Activated gamma-delta T cell (primary cell): ENCODE measurements at regions not wholly inside any gene's neighbourhood (a gene's known extent, or its start where the extent isn't known, plus 50 kb on each side); places are given as distances from the start of the nearest gene placed in this dataset.
"Not testable (repeated sequence)": the region's sequence is repeated elsewhere in the genome, so short reads cannot be mapped to it uniquely, and the experiment has no call there.

Experiments used
- DNase-seq: peaks from one replicate; lab custom pipeline; 2025; lab: John Stamatoyannopoulos, UW

GRCh38 chrX:131219271-131219670 lies 69.8 kb downstream of the IGSF1 start:
- DNase-seq = no peak

DNA sequence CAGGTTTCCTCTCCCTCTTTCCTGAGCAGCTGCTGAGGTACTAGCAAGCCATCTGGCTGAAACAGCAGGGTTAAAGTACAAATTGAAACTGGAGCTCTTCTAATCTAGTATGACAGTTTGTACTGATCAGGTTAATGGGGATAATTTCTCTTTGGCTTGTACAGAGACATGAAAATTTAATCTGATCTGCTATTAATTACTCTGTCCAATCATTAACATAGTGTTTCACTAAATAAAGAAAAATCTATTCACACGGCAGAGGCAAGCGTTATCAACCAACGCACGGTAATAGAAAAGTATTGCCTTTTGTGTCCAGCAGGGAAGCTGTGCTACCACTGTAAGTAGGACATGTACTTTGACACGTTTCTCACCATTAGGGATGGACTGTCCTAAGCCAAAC lies 71.1 kb downstream of the IGSF1 start:
- no peak for DNase-seq

DNA sequence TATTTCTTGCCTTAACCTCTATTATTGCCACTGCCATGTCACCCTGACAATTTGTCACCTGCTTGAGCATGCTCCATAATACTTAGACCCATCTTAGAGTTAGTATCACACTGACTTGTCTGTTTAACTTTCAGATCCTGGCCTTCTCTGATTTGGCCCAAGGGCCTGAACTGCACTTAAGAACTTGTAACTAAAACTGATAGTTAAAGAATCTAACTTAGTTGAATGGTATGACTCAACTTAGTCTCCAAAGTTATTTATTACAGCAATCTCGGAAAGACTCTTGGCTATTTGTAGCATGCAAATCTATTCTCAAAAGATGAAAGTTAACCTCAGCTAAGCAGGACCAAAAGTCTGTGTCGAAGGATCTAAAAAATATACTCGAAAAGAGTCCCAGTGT lies 72.3 kb downstream of the IGSF1 start:
- no peak for DNase-seq

DNA sequence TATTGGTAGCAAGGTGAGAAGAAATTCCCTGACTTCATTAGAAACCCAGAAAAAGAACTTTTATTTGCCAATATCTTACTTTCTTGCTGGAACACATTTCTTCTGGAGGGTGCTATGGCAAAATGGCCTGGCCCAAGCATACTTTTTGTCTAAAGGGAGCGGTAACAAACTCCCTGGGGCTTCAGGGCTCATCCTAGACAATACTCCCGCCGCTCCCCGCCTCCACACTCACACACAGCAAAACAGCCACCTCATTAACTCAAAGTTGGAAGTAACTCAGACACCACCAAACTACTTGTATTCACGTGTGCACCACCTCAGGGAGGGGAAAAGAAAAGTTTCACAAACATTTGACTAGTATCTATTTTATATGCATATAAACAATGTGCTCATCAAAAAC lies 75.7 kb downstream of the IGSF1 start:
- no peak for DNase-seq

GRCh38 chrX:131202766-131203165 lies 86.3 kb downstream of the IGSF1 start:
- no peak for DNase-seq

GRCh38 chrX:131201986-131202385 lies 87.1 kb downstream of the IGSF1 start:
- no peak for DNase-seq

GRCh38 chrX:131199091-131199490 lies 90.0 kb downstream of the IGSF1 start:
- no peak for DNase-seq

GRCh38 chrX:131187206-131187605 lies 101.9 kb downstream of the IGSF1 start:
- no peak for DNase-seq

DNA sequence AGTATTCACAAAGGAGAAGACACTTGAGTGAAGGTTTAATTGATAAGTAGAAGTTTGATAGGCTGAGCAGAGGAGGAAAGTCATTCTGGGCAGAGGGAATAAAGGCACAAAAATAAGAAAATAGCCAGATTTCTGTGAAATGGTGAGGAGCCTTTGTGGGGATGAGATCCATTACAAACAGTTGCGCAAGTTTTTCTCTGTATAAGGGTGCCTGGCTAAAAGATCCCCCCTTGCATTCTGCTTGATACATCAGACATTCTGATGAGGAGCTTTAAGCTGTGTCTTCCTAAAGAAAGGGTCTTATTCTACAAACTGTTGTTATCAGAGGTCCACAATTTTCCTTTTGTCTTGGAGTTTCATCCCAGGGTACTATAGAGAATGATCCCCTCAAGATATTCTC lies 112.0 kb downstream of the ARHGAP36 start:
- DNase-seq = no peak

GRCh38 chrX:131163645-131164044 lies 105.5 kb downstream of the ARHGAP36 start:
- not testable (repeated sequence) for DNase-seq

DNA sequence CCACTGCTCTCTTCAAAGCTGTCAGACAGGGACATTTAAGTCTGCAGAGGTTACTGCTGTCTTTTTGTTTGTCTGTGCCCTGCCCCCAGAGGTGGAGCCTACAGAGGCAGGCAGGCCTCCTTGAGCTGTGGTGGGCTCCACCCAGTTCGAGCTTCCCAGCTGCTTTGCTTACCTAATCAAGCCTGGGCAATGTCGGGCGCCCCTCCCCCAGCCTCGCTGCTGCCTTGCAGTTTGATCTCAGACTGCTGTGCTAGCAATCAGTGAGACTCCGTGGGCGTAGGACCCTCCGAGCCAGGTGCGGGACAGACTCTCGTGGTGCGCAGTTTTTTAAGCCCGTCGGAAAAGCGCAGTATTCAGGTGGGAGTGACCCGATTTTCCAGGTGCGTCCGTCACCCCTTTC lies 99.5 kb downstream of the ARHGAP36 start:
- peak; percentile 1 for DNase-seq

DNA sequence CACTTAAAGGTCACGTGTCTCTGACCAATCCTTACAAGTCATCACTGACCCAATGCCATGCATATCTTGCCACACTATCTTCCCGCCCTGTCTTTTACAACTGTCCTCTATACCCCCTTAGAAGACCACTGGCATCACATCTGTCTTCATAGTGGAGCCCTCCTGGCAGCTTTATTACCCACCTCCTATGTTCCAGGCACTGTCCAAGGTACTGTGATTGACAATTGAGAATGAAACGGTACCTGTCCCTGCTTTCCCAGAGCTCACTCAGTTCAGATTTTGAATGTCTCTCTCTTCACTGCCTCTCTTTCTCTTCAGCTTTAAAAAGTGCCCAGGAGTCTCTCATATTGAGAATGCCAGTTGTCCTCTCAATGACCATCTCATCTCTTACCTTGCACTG lies 88.6 kb downstream of the ARHGAP36 start:
- no peak for DNase-seq
